Endothelial cell of umbilical vein (primary cell): ENCODE measurements at regions not wholly inside any gene's neighbourhood (a gene's known extent, or its start where the extent isn't known, plus 50 kb on each side); places are given as distances from the start of the nearest gene placed in this dataset.

ENCODE experiments used
- BruUV-seq: library from RNA; stranded (reverse); fragments of 400-500 nt; replicated peaks from 2 replicates; lab custom pipeline; 2021; lab: Mats Ljungman, UMichigan
- CTCF ChIA-PET: fragments of 300-600, 350-600 bp; sonication (Branson Sonifier 250); formaldehyde crosslinking; loops from one replicate; lab custom pipeline; 2021; ENCODE audit warnings: antibody characterized with exemption, inconsistent platforms; lab: Charles Lee
- POLR2A ChIA-PET: fragments of 300-600, 350-600 bp; sonication (Branson Sonifier 250); formaldehyde crosslinking; loops from one replicate; lab custom pipeline; 2021; ENCODE audit warnings: antibody characterized with exemption, inconsistent platforms; lab: Charles Lee
- DNase-seq: peaks from one replicate; pipeline ENCODE4 v3.0.0-alpha.2; 2011; ENCODE audit warnings: low read depth, low spot score
- FAIRE-seq: peaks from 2 replicates; lab custom pipeline; 2011; peaks lifted over from hg19 to GRCh38; lab: Jason Lieb, UNC
- H2AFZ ChIP-seq: 2 replicates; pipeline ENCODE4 v1.6.0; 2012; ENCODE audit warnings: low read depth, low read length, control low read depth, inconsistent platforms
- H3K27ac ChIP-seq: 2 replicates; pipeline ENCODE4 v1.5.1; 2011; ENCODE audit warnings: low read depth, mild to moderate bottlenecking, control low read depth, low read length, moderate library complexity; ENCODE audit not compliant: insufficient read depth
- H3K27me3 ChIP-seq, 2 experiments: 2 replicates each; pipeline versions ENCODE4 v1.6.0 to v1.6.1; 2011; ENCODE audit warnings: low read length in 2 of 2, mixed read lengths in 1 of 2; ENCODE audit not compliant: control insufficient read depth in 2 of 2, insufficient read depth in 2 of 2
- H3K36me3 ChIP-seq, 2 experiments: 2 replicates in 1 of 2; 3 replicates in 1 of 2; pipeline ENCODE4 v1.5.1; 2011; ENCODE audit warnings: low read length in 2 of 2, mild to moderate bottlenecking in 1 of 2, moderate library complexity in 1 of 2; ENCODE audit not compliant: control insufficient read depth in 2 of 2, insufficient read depth in 2 of 2; ENCODE audit errors: extremely low read depth in 1 of 2
- H3K4me1 ChIP-seq: 3 replicates; pipeline ENCODE4 v1.5.1; 2011; ENCODE audit warnings: mild to moderate bottlenecking, low read length; ENCODE audit not compliant: control insufficient read depth, insufficient read depth; ENCODE audit errors: extremely low read depth
- H3K4me2 ChIP-seq: 2 replicates; pipeline ENCODE4 v1.6.1; 2011; ENCODE audit warnings: low read length, control low read depth, mixed read lengths; ENCODE audit not compliant: insufficient read depth
- H3K4me3 ChIP-seq, 3 experiments: fragments of 200-600 bp in 1 of 3; sonication (generic), shearing (Covaris generic) in 1 of 3; replicated peaks in 1 of 3; 2 replicates each; pipeline ENCODE4 v1.5.1; 2011 to 2016; ENCODE audit warnings: control low read depth in 3 of 3, low read length in 3 of 3, mild to moderate bottlenecking in 2 of 3, inconsistent platforms in 1 of 3, low read depth in 1 of 3, moderate library complexity in 1 of 3; ENCODE audit not compliant: insufficient read depth in 1 of 3
- H3K79me2 ChIP-seq: 2 replicates; pipeline ENCODE4 v1.6.0; 2012; ENCODE audit warnings: low read length, inconsistent platforms; ENCODE audit not compliant: control insufficient read depth, insufficient read depth
- H3K9ac ChIP-seq: replicated peaks from 2 replicates; pipeline ENCODE3; 2011; ENCODE audit warnings: low read length, control low read depth; ENCODE audit not compliant: insufficient read depth; ENCODE audit errors: extremely low read depth
- H3K9me1 ChIP-seq: replicated peaks from 3 replicates; pipeline ENCODE4 v1.6.0; 2011; ENCODE audit warnings: mild to moderate bottlenecking, low read length; ENCODE audit not compliant: control insufficient read depth, insufficient read depth; ENCODE audit errors: extremely low read depth
- H3K9me3 ChIP-seq: replicated peaks from 2 replicates; pipeline ENCODE4 v1.5.1; 2012; ENCODE audit warnings: low read length, inconsistent platforms; ENCODE audit not compliant: control insufficient read depth, insufficient read depth
- H4K20me1 ChIP-seq: replicated peaks from 2 replicates; pipeline ENCODE3; 2011; ENCODE audit warnings: mild to moderate bottlenecking, low read length; ENCODE audit not compliant: control insufficient read depth, insufficient read depth; ENCODE audit errors: extremely low read depth
- CTCF ChIP-seq, 2 donors: IDR thresholded peaks; 1 replicate in 1 of 2; 2 replicates in 1 of 2; pipeline ENCODE4 v1.5.1; 2011; ENCODE audit warnings: low read length in 2 of 2, mild to moderate bottlenecking in 2 of 2, moderate library complexity in 2 of 2, control low read depth in 1 of 2, inconsistent platforms in 1 of 2, low read depth in 1 of 2; ENCODE audit not compliant: insufficient read depth in 1 of 2; ENCODE audit errors: extremely low read depth in 1 of 2
- EZH2 ChIP-seq: IDR thresholded peaks from 2 replicates; pipeline ENCODE4 v1.6.1; 2012; ENCODE audit warnings: borderline replicate concordance, low read depth, mild to moderate bottlenecking, moderate library complexity, low read length, inconsistent platforms; ENCODE audit not compliant: severe bottlenecking
- FOS ChIP-seq: IDR thresholded peaks from 2 replicates; pipeline ENCODE4 v1.6.1; 2011; ENCODE audit warnings: mild to moderate bottlenecking, low read length, moderate library complexity, borderline replicate concordance; ENCODE audit not compliant: insufficient read depth
- GATA2 ChIP-seq: IDR thresholded peaks from 2 replicates; pipeline ENCODE4 v1.7.0; 2011; ENCODE audit warnings: low read depth, mild to moderate bottlenecking, moderate library complexity, mixed read lengths, low read length; ENCODE audit not compliant: insufficient read length, insufficient read depth
- JUN ChIP-seq: IDR thresholded peaks from 2 replicates; pipeline ENCODE4 v1.6.1; 2011; ENCODE audit warnings: borderline replicate concordance, low read depth; ENCODE audit not compliant: insufficient read length, insufficient read depth
- MYC ChIP-seq: IDR thresholded peaks from one replicate; pipeline ENCODE4 v1.6.1; 2011; ENCODE audit warnings: mild to moderate bottlenecking, low read depth, low read length
- POLR2A ChIP-seq: IDR thresholded peaks from 2 replicates; pipeline ENCODE4 v1.6.1; 2012; ENCODE audit warnings: low read depth, mild to moderate bottlenecking, control low read depth, low read length
- POLR2AphosphoS5 ChIP-seq: IDR thresholded peaks from 2 replicates; pipeline ENCODE4 v1.6.1; 2012; ENCODE audit warnings: low read depth, mild to moderate bottlenecking, control low read depth, low read length, moderate library complexity; ENCODE audit not compliant: insufficient read depth
- dilution Hi-C: fragments of 300-500 bp; cut with MboI; formaldehyde crosslinking; loops from one replicate; pipeline ENCODE4 v1.15.0; 2019; ENCODE audit warnings: low sequenced_read_pairs; ENCODE audit not compliant: extremely low pct_ligation_motif_present
- intact Hi-C: fragments of 100-400 bp; cut with micrococcal nuclease; formaldehyde crosslinking; loops from one replicate; pipeline ENCODE4 v1.10.0; 2022
- TF ChIP-seq, protein P1 (sequence below): IDR thresholded peaks from 2 replicates; pipeline ENCODE4 v1.6.1; 2011; ENCODE audit not compliant: insufficient read depth, insufficient read length

DNA sequence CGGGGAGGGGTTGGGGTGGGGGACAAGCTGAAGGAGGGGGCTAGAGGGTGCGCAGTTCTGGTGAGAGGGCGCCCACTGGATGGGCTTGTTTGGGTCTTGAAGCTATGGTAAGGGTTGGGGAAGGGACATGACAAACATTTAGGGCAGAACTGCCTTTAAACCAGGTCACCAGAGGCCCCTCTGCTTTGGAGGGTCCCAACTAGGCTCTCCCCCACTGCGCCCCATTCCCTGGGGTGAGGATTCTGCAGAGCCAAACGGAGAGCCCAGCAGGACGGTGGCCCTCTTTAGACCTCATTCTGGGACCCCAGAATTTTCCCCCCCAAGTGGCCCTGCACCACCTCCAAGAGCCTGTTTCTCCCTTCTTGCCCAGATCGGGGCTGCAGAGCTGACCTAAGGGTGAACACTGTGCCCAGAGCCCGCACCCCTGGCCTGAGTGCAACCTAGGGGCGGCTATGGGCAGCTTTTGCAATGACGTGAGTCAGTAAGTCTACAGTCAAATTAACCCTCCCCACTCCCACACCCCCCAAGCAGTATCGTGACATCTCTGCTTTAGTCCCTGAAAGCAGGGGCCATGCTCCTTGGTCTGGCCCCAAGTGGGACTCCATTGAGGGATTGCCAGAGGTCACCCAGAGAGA is 593.8 kb downstream of the MATN1 start:
- no peaks in the 10 kb centered on the region for H3K4me1 ChIP-seq
- no peaks in the 10 kb centered on the region for H3K36me3 ChIP-seq
- H3K4me3 ChIP-seq = no peak overlapping the region
- POLR2A ChIA-PET = no interaction called here
- no peaks in the 10 kb centered on the region for H3K9me3 ChIP-seq
- FAIRE-seq (no peak), DNase-seq (no peak)
- no peak overlapping the region for H3K9ac ChIP-seq
- CTCF ChIA-PET = no interaction called here
- H3K27me3 ChIP-seq = no peaks in the 10 kb centered on the region
- H3K9me1 ChIP-seq = no peaks in the 10 kb centered on the region
- dilution Hi-C loops (no loop called here), intact Hi-C loops (no loop called here)
- H3K4me2 ChIP-seq = no peak overlapping the region
- no peak for TF ChIP-seq GATA2
- TF ChIP-seq FOS = no peak
- no peak for TF ChIP-seq POLR2A
- TF ChIP-seq EZH2 = no peak
- TF ChIP-seq, protein P1, sequence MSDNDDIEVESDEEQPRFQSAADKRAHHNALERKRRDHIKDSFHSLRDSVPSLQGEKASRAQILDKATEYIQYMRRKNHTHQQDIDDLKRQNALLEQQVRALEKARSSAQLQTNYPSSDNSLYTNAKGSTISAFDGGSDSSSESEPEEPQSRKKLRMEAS = no peak
- no peak for TF ChIP-seq CTCF (IDR thresholded peaks at IDR 0.05; ENCODE audit: extremely low read depth in 1 of 2, insufficient read depth in 1 of 2, low read depth in 1 of 2, low read length in 2 of 2)
- TF ChIP-seq JUN = no peak
- no peak for TF ChIP-seq POLR2AphosphoS5
- no peak for TF ChIP-seq MYC
- no peaks in the 10 kb centered on the region for H3K79me2 ChIP-seq
- no peak overlapping the region for H2AFZ ChIP-seq
- BruUV-seq = no TSS peak
- H4K20me1 ChIP-seq = no peaks in the 10 kb centered on the region
- H3K27ac ChIP-seq = no peak overlapping the region
